Muscle layer of duodenum (tissue), 2 donors: ENCODE measurements at regions not wholly inside any gene's neighbourhood (a gene's known extent, or its start where the extent isn't known, plus 50 kb on each side); places are given as distances from the start of the nearest gene placed in this dataset.
A peak's percentile ranks its signal among the peaks of the same experiment; 100 is the strongest.

Source experiments
- H3K27ac ChIP-seq: one replicate; pipeline ENCODE4 v1.7.0; 2013; ENCODE audit warnings: mild to moderate bottlenecking, low read length
- H3K27me3 ChIP-seq: one replicate; pipeline ENCODE4 v1.7.0; 2013; ENCODE audit warnings: low read depth, mild to moderate bottlenecking, control low read depth, low read length
- H3K36me3 ChIP-seq, 2 donors: one replicate each; pipeline ENCODE4 v1.7.0; 2013; ENCODE audit warnings: low read length in 2 of 2, control low read depth in 1 of 2, mild to moderate bottlenecking in 1 of 2; ENCODE audit not compliant: insufficient read depth in 2 of 2, control insufficient read depth in 1 of 2
- H3K4me1 ChIP-seq, 2 donors: one replicate each; pipeline ENCODE4 v1.7.0; 2013; ENCODE audit warnings: low read length in 2 of 2, mild to moderate bottlenecking in 2 of 2, control low read depth in 1 of 2, moderate library complexity in 1 of 2; ENCODE audit not compliant: insufficient read depth in 2 of 2, control insufficient read depth in 1 of 2
- H3K4me3 ChIP-seq, 2 donors: one replicate each; pipeline ENCODE4 v1.7.0; 2013; ENCODE audit warnings: low read length in 2 of 2, low read depth in 1 of 2, mild to moderate bottlenecking in 1 of 2
- H3K9me3 ChIP-seq, 2 donors: one replicate each; pipeline ENCODE4 v1.7.0; 2013; ENCODE audit warnings: low read length in 2 of 2, control low read depth in 1 of 2, mild to moderate bottlenecking in 1 of 2; ENCODE audit not compliant: control insufficient read depth in 1 of 2
- donor health status: healthy.

DNA sequence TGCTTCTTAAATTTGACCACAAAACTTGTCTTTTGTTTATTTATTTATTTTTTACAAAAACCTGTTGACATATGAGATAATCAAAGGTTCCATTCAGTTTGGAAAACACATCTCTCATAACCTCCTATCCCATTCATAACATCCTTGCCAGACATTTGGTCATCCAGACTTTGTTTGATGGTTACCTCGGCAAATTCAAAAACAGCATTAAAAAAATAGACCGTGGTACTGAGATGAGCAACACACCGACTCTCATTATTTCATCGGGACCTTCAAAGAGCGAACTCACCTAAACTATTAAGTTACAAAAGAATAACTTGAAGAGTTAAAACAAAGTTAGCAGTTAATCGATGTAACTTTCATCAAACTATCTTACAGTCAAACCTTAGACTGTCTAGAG, 85.8 kb upstream of the RPS6KA3 start:
- peaks cover 0 to 7% of the 10 kb centered on the region in 2 donors for H3K4me1 ChIP-seq
- no peaks in the 10 kb centered on the region for H3K27me3 ChIP-seq
- no peaks in the 10 kb centered on the region for H3K36me3 ChIP-seq
- no peak overlapping the region for H3K27ac ChIP-seq
- H3K4me3 ChIP-seq, result no peak overlapping the region
- H3K9me3 ChIP-seq, result no peaks in the 10 kb centered on the region

DNA sequence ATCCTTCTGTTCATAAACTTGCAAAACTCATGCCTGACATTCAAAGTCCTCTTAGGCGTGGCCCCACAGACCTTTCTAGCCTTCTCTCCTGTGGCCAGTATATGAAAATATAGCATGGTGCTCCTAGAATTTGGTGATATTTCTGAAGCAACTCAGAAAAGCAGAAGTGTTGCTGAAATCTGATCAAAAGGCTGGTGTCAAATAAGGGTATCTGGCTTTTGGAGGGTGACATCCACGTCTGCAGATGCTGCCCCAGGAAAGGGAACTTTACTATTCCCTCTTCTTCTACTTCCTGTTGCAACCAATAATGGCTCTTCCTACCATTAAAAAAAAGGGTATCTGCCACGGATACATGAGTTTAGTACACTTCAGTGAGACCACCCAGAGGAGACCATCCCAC, 83.9 kb upstream of the RPS6KA3 start:
- Histone ChIP-seq H3K9me3 (no peaks in the 10 kb centered on the region), H3K36me3 (no peaks in the 10 kb centered on the region), H3K4me3 (no peak overlapping the region), H3K4me1 (peaks cover 0 to 7% of the 10 kb centered on the region in 2 donors), H3K27ac (no peak overlapping the region), H3K27me3 (no peaks in the 10 kb centered on the region)

DNA sequence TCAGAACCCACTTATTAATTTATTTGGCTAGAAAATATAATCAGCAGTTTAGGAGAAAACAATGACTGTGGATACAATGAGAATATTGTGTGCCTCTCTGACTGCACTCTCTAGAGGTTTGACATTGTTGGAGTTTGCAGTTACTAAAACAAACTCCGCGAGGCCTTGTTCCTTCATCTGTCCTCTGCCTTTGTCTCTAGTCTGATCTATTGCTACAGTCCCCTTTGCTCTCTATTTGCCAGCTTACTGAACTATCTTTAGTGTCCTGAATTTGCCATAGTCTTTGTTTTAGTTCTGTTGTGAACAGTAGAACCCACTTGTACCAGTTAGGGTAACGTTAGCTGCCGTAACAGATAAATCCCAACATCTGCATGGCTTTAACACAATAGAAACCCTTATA, 81.4 kb upstream of the RPS6KA3 start:
- no peaks in the 10 kb centered on the region for H3K36me3 ChIP-seq
- H3K9me3 ChIP-seq, result no peaks in the 10 kb centered on the region
- no peak overlapping the region for H3K4me3 ChIP-seq
- no peaks in the 10 kb centered on the region for H3K27me3 ChIP-seq
- H3K4me1 ChIP-seq, result peaks cover 0 to 7% of the 10 kb centered on the region in 2 donors
- no peak overlapping the region for H3K27ac ChIP-seq

DNA sequence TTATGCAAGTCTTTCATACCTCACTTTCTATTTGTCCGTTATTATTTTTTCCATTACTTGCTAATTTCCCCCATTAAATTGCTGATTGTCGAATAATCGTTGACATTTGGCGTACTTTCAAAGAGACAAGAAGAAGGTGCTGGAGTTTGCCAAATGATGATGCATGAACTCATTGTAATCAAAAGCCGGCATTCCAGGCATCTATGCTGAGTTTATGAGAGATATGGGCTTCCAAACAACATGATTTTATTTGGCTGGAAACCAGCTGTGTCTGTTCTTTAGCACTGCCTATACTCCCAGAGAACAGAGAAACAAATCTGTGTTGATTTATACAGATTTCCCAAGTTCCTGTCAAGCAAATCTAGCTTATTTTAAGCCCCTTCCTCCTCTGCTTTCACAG, 80.8 kb upstream of the RPS6KA3 start:
- H3K9me3 ChIP-seq, result no peaks in the 10 kb centered on the region
- no peak overlapping the region for H3K27ac ChIP-seq
- no peaks in the 10 kb centered on the region for H3K27me3 ChIP-seq
- no peak overlapping the region for H3K4me3 ChIP-seq
- no peaks in the 10 kb centered on the region for H3K36me3 ChIP-seq
- peaks cover 0 to 7% of the 10 kb centered on the region in 2 donors for H3K4me1 ChIP-seq

DNA sequence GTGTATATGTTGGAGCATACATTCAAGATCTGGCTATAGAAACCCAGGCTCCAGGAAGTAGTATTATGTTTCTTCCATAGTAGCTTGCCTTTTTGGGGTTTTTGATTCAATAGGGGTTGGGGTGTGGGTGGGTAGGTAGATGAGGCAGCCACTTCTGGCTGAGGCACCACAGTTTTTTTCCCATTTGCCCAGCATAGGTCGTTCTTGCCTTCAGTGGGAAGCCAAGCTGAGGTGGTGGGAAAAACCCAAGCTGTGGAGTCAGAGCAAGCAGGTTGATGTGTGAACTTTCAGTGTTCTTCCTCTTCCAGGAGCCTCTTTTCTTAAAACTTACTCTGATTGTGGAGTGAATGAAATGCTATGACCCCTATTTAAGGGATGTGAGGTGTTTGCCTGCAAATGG, 67.0 kb upstream of the RPS6KA3 start:
- H3K4me1 ChIP-seq, result no peaks in the 10 kb centered on the region
- no peak overlapping the region for H3K27ac ChIP-seq

DNA sequence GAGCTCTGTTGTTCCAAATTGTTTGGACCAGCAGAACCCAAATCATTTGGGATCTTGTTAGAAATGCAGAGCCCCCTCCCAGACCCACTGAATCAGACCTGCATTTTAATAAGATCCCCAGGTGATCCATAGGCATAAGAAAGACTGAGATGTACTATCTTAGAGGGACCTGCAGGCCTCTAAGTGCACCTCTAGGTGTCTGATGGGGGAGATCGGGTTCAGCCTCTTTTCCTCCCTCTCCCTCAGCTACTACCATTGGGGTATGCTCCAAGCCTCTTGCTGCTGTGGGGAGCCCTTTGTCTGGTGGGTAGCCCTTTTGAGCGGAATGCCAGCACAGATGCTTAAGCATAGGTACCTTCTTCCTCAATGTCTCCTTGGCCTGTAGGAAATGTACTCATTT, 63.8 kb upstream of the RPS6KA3 start:
- H3K27me3 ChIP-seq, result no peaks in the 10 kb centered on the region
- H3K36me3 ChIP-seq, result no peaks in the 10 kb centered on the region
- H3K4me3 ChIP-seq, result no peak overlapping the region
- H3K4me1 ChIP-seq, result no peaks in the 10 kb centered on the region
- no peak overlapping the region for H3K27ac ChIP-seq
- no peaks in the 10 kb centered on the region for H3K9me3 ChIP-seq

More for the DNA sequence above, 67.0 kb upstream of the RPS6KA3 start:
- H3K27me3 ChIP-seq, result no peaks in the 10 kb centered on the region
- H3K4me3 ChIP-seq, result no peak overlapping the region
- no peaks in the 10 kb centered on the region for H3K9me3 ChIP-seq
- no peaks in the 10 kb centered on the region for H3K36me3 ChIP-seq

DNA sequence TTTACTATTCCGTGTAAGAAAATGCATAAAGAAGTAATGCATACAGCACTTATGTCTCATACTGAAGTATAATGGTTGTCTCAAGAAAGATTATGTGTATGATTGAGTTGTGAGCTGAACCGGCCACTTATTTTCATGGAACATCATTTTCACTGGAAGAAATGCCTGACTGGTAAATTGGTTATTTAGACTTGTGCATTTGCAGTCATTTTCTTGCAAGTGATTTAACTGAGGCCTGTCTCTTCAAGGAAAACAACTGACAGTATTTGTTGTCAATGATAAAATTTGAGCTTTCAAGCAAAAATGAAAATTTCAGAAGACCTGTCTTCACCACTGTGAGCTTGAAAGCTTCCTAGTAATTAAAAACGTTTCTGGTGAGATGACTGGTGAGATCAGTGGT, 62.7 kb upstream of the RPS6KA3 start:
- H3K4me1 ChIP-seq, result no peaks in the 10 kb centered on the region
- H3K36me3 ChIP-seq, result no peaks in the 10 kb centered on the region
- no peak overlapping the region for H3K4me3 ChIP-seq

DNA sequence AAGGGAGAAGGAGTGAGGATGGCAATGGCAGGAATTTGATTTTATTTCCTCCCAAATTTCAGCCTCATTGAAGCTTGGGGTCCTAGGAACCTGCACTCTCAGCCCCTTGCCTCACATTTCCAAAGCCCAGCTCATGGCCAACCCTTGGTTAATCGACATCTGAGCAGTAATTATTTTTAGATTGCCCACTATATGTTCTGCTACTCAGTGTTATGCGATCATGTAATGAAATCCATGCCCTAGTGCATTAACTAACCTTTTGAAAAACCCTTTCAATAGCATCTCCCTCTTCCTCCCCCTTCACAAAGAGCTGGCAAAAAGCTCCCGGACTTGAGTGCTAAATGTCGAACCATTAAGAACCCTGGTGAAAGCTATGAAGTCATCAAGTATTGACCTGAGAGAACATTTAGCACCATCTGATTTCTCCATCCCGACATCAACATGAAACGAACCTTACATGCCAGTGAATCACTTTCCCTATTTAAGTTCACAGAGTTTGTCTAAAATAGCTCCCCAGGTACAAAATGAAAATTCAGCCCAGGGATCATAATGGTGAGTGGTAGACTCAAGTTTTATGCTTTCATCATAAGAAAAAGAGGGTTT, 59.2 kb upstream of the RPS6KA3 start:
- no peak overlapping the region for H3K4me3 ChIP-seq
- no peaks in the 10 kb centered on the region for H3K9me3 ChIP-seq
- H3K27me3 ChIP-seq, result no peaks in the 10 kb centered on the region
- no peaks in the 10 kb centered on the region for H3K36me3 ChIP-seq
- H3K27ac ChIP-seq, result no peak overlapping the region
- no peaks in the 10 kb centered on the region for H3K4me1 ChIP-seq

More for the DNA sequence above, 62.7 kb upstream of the RPS6KA3 start:
- H3K9me3 ChIP-seq, result no peaks in the 10 kb centered on the region
- no peaks in the 10 kb centered on the region for H3K27me3 ChIP-seq
- H3K27ac ChIP-seq, result no peak overlapping the region

DNA sequence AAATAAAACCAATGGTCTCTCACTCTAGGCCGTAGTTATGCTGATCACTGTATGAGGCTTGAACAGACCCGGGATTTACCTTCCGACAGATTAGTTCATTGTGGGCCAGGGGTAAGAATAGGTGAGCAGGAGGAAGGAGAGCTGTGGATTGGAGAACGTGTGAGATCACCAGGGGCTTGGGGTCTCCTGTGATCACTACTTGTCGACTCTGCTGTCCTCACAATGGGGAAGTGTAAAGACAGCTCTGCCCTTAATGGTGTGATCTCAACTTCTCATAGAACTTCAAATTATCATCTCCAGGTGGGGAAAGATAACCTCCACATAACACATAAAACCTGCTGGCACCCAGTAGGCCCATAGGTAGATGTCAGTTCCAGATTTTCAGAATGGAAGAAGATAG, 56.2 kb upstream of the RPS6KA3 start:
- Histone ChIP-seq H3K27ac (no peak overlapping the region), H3K4me1 (no peaks in the 10 kb centered on the region), H3K36me3 (no peaks in the 10 kb centered on the region), H3K4me3 (no peak overlapping the region), H3K9me3 (no peaks in the 10 kb centered on the region), H3K27me3 (no peaks in the 10 kb centered on the region)

DNA sequence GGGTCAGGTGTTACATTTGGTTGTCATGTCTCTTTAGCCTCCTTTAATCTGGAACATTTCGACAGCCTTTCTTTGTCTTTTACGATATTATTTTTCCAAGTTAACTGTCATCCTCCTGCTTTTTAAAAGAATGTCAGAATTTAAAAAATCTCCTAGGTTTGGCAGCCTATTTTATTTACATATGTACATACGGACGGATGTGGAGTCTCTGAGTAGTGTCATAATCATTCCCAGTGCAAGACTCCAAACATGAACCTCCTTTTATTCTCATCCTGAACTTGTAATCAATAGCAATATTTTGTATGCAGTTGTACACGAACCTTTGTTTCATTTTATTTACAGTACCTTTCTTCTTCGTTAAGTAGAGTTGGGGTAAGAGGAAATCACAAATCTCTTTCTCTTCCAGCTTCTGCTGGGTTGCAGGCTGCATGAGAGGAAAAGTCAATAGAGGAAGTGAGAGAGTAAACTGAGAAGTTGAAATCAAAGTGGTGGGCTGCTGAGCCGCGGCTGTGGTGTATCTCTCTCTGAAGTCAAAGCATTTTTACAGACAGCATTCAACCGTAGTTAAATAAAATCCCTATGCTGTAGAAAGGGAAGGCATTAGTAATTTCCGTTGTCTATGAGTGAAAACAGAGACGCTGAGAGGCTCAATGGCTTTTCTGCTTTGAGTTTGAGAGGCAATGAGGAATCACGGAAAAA, 53.9 kb upstream of the RPS6KA3 start:
- Histone ChIP-seq H3K4me1 (no peaks in the 10 kb centered on the region), H3K27me3 (no peaks in the 10 kb centered on the region), H3K9me3 (no peaks in the 10 kb centered on the region), H3K4me3 (peak overlapping the region in 1 of 2 donors; percentile 16), H3K36me3 (no peaks in the 10 kb centered on the region), H3K27ac (no peak overlapping the region)

DNA sequence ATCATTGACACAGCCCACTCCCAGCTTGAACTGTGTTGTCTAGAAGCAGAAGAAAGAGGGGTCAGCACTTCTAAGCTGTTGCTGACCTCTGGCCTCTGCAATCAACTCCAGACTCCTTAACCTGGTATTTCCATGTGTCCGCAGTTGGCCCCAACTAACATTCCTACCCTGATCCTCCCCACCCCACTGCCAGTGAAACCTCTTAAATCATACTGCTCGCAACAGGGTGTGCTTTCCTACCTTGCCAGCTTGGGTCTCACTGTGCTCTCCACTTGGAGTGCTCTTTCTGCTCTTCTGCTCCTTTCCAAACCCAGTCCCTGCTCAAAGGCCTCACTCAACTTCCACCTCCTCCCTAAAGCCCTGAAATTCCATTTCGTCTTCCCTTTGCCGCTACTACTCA, 52.3 kb upstream of the RPS6KA3 start:
- Histone ChIP-seq H3K36me3 (no peaks in the 10 kb centered on the region), H3K9me3 (no peaks in the 10 kb centered on the region), H3K4me1 (no peaks in the 10 kb centered on the region), H3K27ac (no peak overlapping the region), H3K4me3 (no peak overlapping the region), H3K27me3 (no peaks in the 10 kb centered on the region)

DNA sequence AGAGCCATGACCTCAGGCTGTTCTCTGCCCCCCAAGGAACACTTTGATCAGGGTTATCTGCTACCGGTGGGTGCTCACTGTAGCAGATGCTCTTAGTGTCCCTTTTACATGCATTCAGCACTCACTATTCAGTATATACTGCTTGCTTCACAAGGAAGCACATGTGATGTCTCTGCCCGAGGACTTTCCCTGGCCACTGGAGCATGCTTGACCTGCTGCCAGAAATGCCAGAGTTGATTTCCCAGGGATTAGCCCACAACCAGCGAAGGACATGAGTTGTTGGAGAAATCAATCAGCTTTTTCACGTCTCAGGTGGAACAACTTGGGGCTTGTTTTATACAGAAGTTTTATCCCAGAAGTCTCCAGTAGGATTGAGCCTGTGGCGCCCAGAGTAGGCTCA, 51.2 kb upstream of the RPS6KA3 start:
- no peaks in the 10 kb centered on the region for H3K4me1 ChIP-seq
- H3K27me3 ChIP-seq, result no peaks in the 10 kb centered on the region
- H3K36me3 ChIP-seq, result no peaks in the 10 kb centered on the region
- no peaks in the 10 kb centered on the region for H3K9me3 ChIP-seq
- no peak overlapping the region for H3K4me3 ChIP-seq
- H3K27ac ChIP-seq, result no peak overlapping the region
